SKM-1 treated with dmso at 0.1 percent for 144 hours (cell line): ENCODE measurements at regions not wholly inside any gene's neighbourhood (a gene's known extent, or its start where the extent isn't known, plus 50 kb on each side); places are given as distances from the start of the nearest gene placed in this dataset.

Experiments used
- DNase-seq: peaks from one replicate; lab custom pipeline; 2025; ENCODE audit not compliant: unreplicated experiment; lab: John Stamatoyannopoulos, UW

GRCh38 chr3:182244222-182244971 is 532.7 kb downstream of the SOX2 start:
- DNase-seq = no peak

GRCh38 chr3:182245059-182245458 is 533.3 kb downstream of the SOX2 start:
- no peak for DNase-seq

GRCh38 chr3:182246870-182247269 is 535.1 kb downstream of the SOX2 start:
- DNase-seq = peak; percentile 87

- no peak for DNase-seq
Observed at GRCh38 chr3:182248349-182248880, 536.7 kb downstream of the SOX2 start.

- no peak for DNase-seq
Observed at GRCh38 chr3:182252802-182253201, 540.5 kb upstream of the ATP11B start.

GRCh38 chr3:182255158-182255557 is 538.1 kb upstream of the ATP11B start:
- no peak for DNase-seq

- no peak for DNase-seq
Observed at GRCh38 chr3:182257361-182257760, 535.9 kb upstream of the ATP11B start.

- DNase-seq = no peak
Observed at GRCh38 chr3:182258538-182259177, 534.6 kb upstream of the ATP11B start.

- no peak for DNase-seq
Observed at GRCh38 chr3:182259579-182259978, 533.7 kb upstream of the ATP11B start.

- no peak for DNase-seq
Observed at GRCh38 chr3:182261041-182261440, 532.3 kb upstream of the ATP11B start.

- no peak for DNase-seq
Observed at GRCh38 chr3:182268711-182269110, 524.6 kb upstream of the ATP11B start.

- no peak for DNase-seq
Observed at GRCh38 chr3:182276512-182276911, 516.8 kb upstream of the ATP11B start.

GRCh38 chr3:182284793-182285192 is 508.5 kb upstream of the ATP11B start:
- no peak for DNase-seq

- DNase-seq = no peak
Observed at GRCh38 chr3:182292591-182292990, 500.7 kb upstream of the ATP11B start.

- DNase-seq = no peak
Observed at GRCh38 chr3:182294256-182294655, 499.0 kb upstream of the ATP11B start.

GRCh38 chr3:182294696-182295095 is 498.6 kb upstream of the ATP11B start:
- DNase-seq = no peak

- no peak for DNase-seq
Observed at GRCh38 chr3:182300266-182300665, 493.0 kb upstream of the ATP11B start.

- DNase-seq = no peak
Observed at GRCh38 chr3:182303169-182303568, 490.1 kb upstream of the ATP11B start.

- no peak for DNase-seq
Observed at GRCh38 chr3:182305881-182306665, 487.2 kb upstream of the ATP11B start.

GRCh38 chr3:182308328-182308727 is 485.0 kb upstream of the ATP11B start:
- DNase-seq = no peak

- DNase-seq = no peak
Observed at GRCh38 chr3:182309120-182309519, 484.2 kb upstream of the ATP11B start.

GRCh38 chr3:182315313-182315712 is 478.0 kb upstream of the ATP11B start:
- no peak for DNase-seq
